K562 (cell line): ENCODE measurements at regions not wholly inside any gene's neighbourhood (a gene's known extent, or its start where the extent isn't known, plus 50 kb on each side); places are given as distances from the start of the nearest gene placed in this dataset.

Experiments used
- ATAC-seq: fragments of 200-7000 bp; cut with Tn5 transposase; 3 replicates; pipeline ENCODE4 v1.9.1; 2020; ENCODE audit warnings: moderate library complexity
- BruUV-seq: library from RNA; stranded (reverse); fragments of 400-500 nt; replicated peaks from 2 replicates; lab custom pipeline; 2021; lab: Mats Ljungman, UMichigan
- CTCF ChIA-PET: fragments of 300-600 bp; formaldehyde crosslinking; extraction: SDS; loops from one replicate; lab custom pipeline; 2021; ENCODE audit warnings: low intra/inter-chr PET ratio; lab: Yijun Ruan, JAX
- POLR2A ChIA-PET: fragments of 300-600, 350-650 bp; sonication (Branson Sonifier 250); formaldehyde crosslinking; extraction: SDS; loops from one replicate; lab custom pipeline; 2021; ENCODE audit warnings: antibody characterized with exemption, inconsistent platforms; lab: Yijun Ruan, JAX
- DNase-seq, 4 experiments: peaks; one replicate each; pipeline versions ENCODE4 v3.0.0 to v3.0.0-alpha.2; 2011 to 2018; ENCODE audit warnings: low spot score in 3 of 4, mixed read lengths in 3 of 4; ENCODE audit errors: extremely low read depth in 1 of 4
- FAIRE-seq: peaks from 2 replicates; lab custom pipeline; 2011; peaks lifted over from hg19 to GRCh38; lab: Jason Lieb, UNC
- H2AFZ ChIP-seq: 2 replicates; pipeline ENCODE4 v1.6.0; 2011; ENCODE audit warnings: low read depth, low read length, control low read depth, inconsistent platforms
- H3K27ac ChIP-seq: fragments of 200-600 bp; 3 replicates; pipeline ENCODE4 v1.8.0; 2011; ENCODE audit warnings: low read depth, mild to moderate bottlenecking, control low read depth, inconsistent platforms, low read length, moderate library complexity, mixed read lengths; ENCODE audit errors: extremely low read depth
- H3K27me3 ChIP-seq, 2 experiments: fragments of 300-600 bp in 1 of 2; 2 replicates in 1 of 2; 3 replicates in 1 of 2; pipeline versions ENCODE4 v1.6.0 to v1.8.0; 2011; ENCODE audit warnings: inconsistent platforms in 2 of 2, low read length in 2 of 2, mild to moderate bottlenecking in 1 of 2, mixed read lengths in 1 of 2, moderate library complexity in 1 of 2; ENCODE audit not compliant: control insufficient read depth in 2 of 2, insufficient read depth in 2 of 2
- H3K36me3 ChIP-seq: fragments of 300-600 bp; 3 replicates; pipeline ENCODE4 v1.8.0; 2011; ENCODE audit warnings: mild to moderate bottlenecking, low read length, inconsistent platforms; ENCODE audit not compliant: control insufficient read depth, insufficient read depth
- H3K4me1 ChIP-seq, 2 experiments: fragments of 200-600 bp in 1 of 2; replicated peaks in 1 of 2; 2 replicates in 1 of 2; 3 replicates in 1 of 2; pipeline versions ENCODE4 v1.5.1 to v1.8.0; 2011; ENCODE audit warnings: inconsistent platforms in 2 of 2, low read length in 2 of 2, mild to moderate bottlenecking in 1 of 2, mixed read lengths in 1 of 2, moderate library complexity in 1 of 2; ENCODE audit not compliant: control insufficient read depth in 2 of 2, insufficient read depth in 2 of 2
- H3K4me2 ChIP-seq: 2 replicates; pipeline ENCODE4 v1.6.1; 2011; ENCODE audit warnings: low read length, control low read depth, inconsistent platforms, mixed read lengths; ENCODE audit not compliant: insufficient read depth
- H3K4me3 ChIP-seq: fragments of 200-600 bp; sonication (generic), shearing (Covaris generic); 2 replicates; pipeline ENCODE4 v1.5.1; 2016; ENCODE audit warnings: control low read depth, inconsistent platforms
- H3K79me2 ChIP-seq: fragments of 200-600 bp; 3 replicates; pipeline ENCODE4 v1.8.0; 2011; ENCODE audit warnings: low read length, inconsistent platforms; ENCODE audit not compliant: control insufficient read depth, insufficient read depth
- H3K9ac ChIP-seq, 2 experiments: 2 replicates each; pipeline versions ENCODE4 v1.6.0 to v1.6.1; 2011; ENCODE audit warnings: low read depth in 2 of 2, low read length in 2 of 2, control low read depth in 1 of 2, inconsistent platforms in 1 of 2, mild to moderate bottlenecking in 1 of 2, mixed read lengths in 1 of 2; ENCODE audit not compliant: insufficient read depth in 1 of 2
- H3K9me1 ChIP-seq: one replicate; pipeline ENCODE4 v1.6.0; 2011; ENCODE audit warnings: inconsistent platforms, mild to moderate bottlenecking, low read length, moderate library complexity; ENCODE audit not compliant: control insufficient read depth, insufficient read depth
- H3K9me3 ChIP-seq: replicated peaks from 2 replicates; pipeline ENCODE4 v1.5.1; 2011; ENCODE audit warnings: low read depth, low read length, inconsistent platforms; ENCODE audit not compliant: control insufficient read depth, insufficient read depth
- H4K20me1 ChIP-seq: replicated peaks from 2 replicates; pipeline ENCODE4 v1.6.1; 2011; ENCODE audit warnings: low read length, inconsistent platforms, mixed read lengths; ENCODE audit not compliant: control insufficient read depth, insufficient read depth
- CHD1 ChIP-seq: fragments of 200-600 bp; sonication (generic); IDR thresholded peaks from one replicate; pipeline ENCODE4 v1.6.1; 2012; ENCODE audit warnings: mild to moderate bottlenecking, moderate library complexity, low read length, inconsistent platforms
- HDAC6 ChIP-seq: IDR thresholded peaks from 2 replicates; pipeline ENCODE4 v1.6.1; 2012; ENCODE audit warnings: low read depth, mild to moderate bottlenecking, control low read depth, inconsistent platforms, low read length, moderate library complexity
- ILK ChIP-seq: fragments of 450-650 bp; IDR thresholded peaks from 2 replicates; pipeline ENCODE4 v1.6.1; 2016; ENCODE audit warnings: missing genetic modification characterization, low read depth, mild to moderate bottlenecking, missing compliant biosample characterization, moderate library complexity, borderline replicate concordance
- MTA1 ChIP-seq: fragments of 450-650 bp; IDR thresholded peaks from 2 replicates; pipeline ENCODE4 v1.6.1; 2017; ENCODE audit warnings: borderline replicate concordance
- RBM17 ChIP-seq: fragments of 200-400 bp; formaldehyde crosslinking; IDR thresholded peaks from 2 replicates; pipeline ENCODE4 v1.6.1; 2017; ENCODE audit warnings: low read depth, mild to moderate bottlenecking, low read length, borderline replicate concordance
- STAT5A ChIP-seq: IDR thresholded peaks from 2 replicates; pipeline ENCODE4 v1.6.1; 2012; ENCODE audit warnings: low read length, inconsistent platforms, borderline replicate concordance
- STAT5B ChIP-seq: fragments of 250-450 bp; sonication (Bioruptor Pico); IDR thresholded peaks from 2 replicates; pipeline ENCODE4 v1.8.0; 2021; ENCODE audit warnings: mild to moderate bottlenecking, inconsistent platforms
- ZC3H11A ChIP-seq: IDR thresholded peaks from 2 replicates; pipeline ENCODE4 v1.6.1; 2012; ENCODE audit warnings: low read depth, low read length, improper control_type of control experiment
- ZNF174 ChIP-seq: fragments of 250-450 bp; sonication (Bioruptor Pico); IDR thresholded peaks from 2 replicates; pipeline ENCODE4 v1.4.0; 2020; ENCODE audit warnings: mild to moderate bottlenecking
- ZNF175 ChIP-seq: fragments of 200-800 bp; sonication (Bioruptor generic); IDR thresholded peaks from 2 replicates; pipeline ENCODE4 v1.6.1; 2016; ENCODE audit warnings: low read depth, mild to moderate bottlenecking, missing genetic modification characterization, missing compliant biosample characterization
- WGBS: fragments of 100-300 bp; shearing (Covaris generic); methylation state at CpG from one replicate; pipeline ENCODE4 v1.1.6; 2016; ENCODE audit warnings: low coverage, mixed read lengths; ENCODE audit not compliant: insufficient coverage; ENCODE audit errors: missing lambda C conversion rate; 5-methylcytosine and 5-hydroxymethylcytosine counted together
- in situ Hi-C: fragments of 300-500 bp; cut with MboI; formaldehyde crosslinking; loops from 4 replicates; pipeline ENCODE4 v1.15.0; 2018; ENCODE audit warnings: inconsistent platforms, mixed read lengths
- intact Hi-C: fragments of 100-400 bp; cut with micrococcal nuclease; formaldehyde crosslinking; loops from 2 replicates; pipeline ENCODE4 v1.14.2; 2022
- TF ChIP-seq, protein P1 (sequence below): fragments of 250-450 bp; sonication (Bioruptor Pico); IDR thresholded peaks from 2 replicates; pipeline ENCODE4 v1.5.0; 2020; ENCODE audit warnings: mild to moderate bottlenecking
- TF ChIP-seq, protein P2 (sequence below): sonication (generic); formaldehyde crosslinking; IDR thresholded peaks from 2 replicates; pipeline ENCODE4 v1.8.0; 2023; ENCODE audit warnings: mild to moderate bottlenecking, missing genetic modification reagents
- TF ChIP-seq, protein P3 (sequence below): sonication (generic); formaldehyde crosslinking; IDR thresholded peaks from 2 replicates; pipeline ENCODE4 v1.8.0; 2023; ENCODE audit warnings: missing genetic modification reagents, mild to moderate bottlenecking, borderline replicate concordance

DNA sequence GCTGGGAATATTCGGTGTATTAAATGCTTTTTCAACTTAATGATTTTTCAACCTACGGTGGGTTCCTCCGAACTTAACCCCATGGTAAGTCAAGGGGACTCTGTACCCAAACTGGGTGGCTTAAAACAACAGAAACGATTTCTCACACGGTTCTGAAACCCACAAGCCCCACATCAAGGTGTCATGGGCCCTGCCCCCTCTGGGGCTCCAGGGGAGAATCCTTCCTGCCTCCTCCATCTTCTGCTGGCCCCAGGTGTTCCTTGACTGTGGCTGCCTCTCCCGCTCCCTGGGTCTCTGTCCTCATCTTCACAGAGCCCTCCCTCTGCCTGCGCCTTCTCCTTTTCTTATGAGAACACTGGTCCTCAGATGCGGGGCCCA is 301.3 kb upstream of the SALL3 start:
- Histone ChIP-seq H3K4me3 (no peak overlapping the region), H2AFZ (no peak overlapping the region), H4K20me1 (no peaks in the 10 kb centered on the region), H3K9me1 (no peaks in the 10 kb centered on the region), H3K36me3 (no peaks in the 10 kb centered on the region), H3K9me3 (no peaks in the 10 kb centered on the region), H3K79me2 (no peaks in the 10 kb centered on the region), H3K4me2 (no peak overlapping the region), H3K27ac (no peak overlapping the region), H3K4me1 (no peaks in the 10 kb centered on the region), H3K27me3 (peaks cover 7 to 38% of the 10 kb centered on the region in 2 experiments; a peak in 4 of 5 replicates), H3K9ac (no peak overlapping the region)
- FAIRE-seq (no peak), DNase-seq (no peak), ATAC-seq (no peak)
- intact Hi-C loops: no loop called here
- no TSS peak for BruUV-seq
- CTCF ChIA-PET: no interaction called here
- 0% methylated on average over 8 of the region's 8 CpGs for WGBS
- POLR2A ChIA-PET: no interaction called here
- in situ Hi-C loops: no loop called here
- TF ChIP-seq MTA1 (no peak), HDAC6 (no peak), ZC3H11A (no peak), STAT5B (no peak), ZNF174 (CRISPR knock-in tag) (no peak), STAT5A (no peak), RBM17 (no peak), ILK (tag) (no peak), ZNF175 (no peak), CHD1 (no peak)
- TF ChIP-seq, protein P1, sequence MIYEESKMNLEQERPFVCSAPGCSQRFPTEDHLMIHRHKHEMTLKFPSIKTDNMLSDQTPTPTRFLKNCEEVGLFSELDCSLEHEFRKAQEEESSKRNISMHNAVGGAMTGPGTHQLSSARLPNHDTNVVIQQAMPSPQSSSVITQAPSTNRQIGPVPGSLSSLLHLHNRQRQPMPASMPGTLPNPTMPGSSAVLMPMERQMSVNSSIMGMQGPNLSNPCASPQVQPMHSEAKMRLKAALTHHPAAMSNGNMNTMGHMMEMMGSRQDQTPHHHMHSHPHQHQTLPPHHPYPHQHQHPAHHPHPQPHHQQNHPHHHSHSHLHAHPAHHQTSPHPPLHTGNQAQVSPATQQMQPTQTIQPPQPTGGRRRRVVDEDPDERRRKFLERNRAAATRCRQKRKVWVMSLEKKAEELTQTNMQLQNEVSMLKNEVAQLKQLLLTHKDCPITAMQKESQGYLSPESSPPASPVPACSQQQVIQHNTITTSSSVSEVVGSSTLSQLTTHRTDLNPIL (CRISPR knock-in tag): no peak
- TF ChIP-seq, protein P2, sequence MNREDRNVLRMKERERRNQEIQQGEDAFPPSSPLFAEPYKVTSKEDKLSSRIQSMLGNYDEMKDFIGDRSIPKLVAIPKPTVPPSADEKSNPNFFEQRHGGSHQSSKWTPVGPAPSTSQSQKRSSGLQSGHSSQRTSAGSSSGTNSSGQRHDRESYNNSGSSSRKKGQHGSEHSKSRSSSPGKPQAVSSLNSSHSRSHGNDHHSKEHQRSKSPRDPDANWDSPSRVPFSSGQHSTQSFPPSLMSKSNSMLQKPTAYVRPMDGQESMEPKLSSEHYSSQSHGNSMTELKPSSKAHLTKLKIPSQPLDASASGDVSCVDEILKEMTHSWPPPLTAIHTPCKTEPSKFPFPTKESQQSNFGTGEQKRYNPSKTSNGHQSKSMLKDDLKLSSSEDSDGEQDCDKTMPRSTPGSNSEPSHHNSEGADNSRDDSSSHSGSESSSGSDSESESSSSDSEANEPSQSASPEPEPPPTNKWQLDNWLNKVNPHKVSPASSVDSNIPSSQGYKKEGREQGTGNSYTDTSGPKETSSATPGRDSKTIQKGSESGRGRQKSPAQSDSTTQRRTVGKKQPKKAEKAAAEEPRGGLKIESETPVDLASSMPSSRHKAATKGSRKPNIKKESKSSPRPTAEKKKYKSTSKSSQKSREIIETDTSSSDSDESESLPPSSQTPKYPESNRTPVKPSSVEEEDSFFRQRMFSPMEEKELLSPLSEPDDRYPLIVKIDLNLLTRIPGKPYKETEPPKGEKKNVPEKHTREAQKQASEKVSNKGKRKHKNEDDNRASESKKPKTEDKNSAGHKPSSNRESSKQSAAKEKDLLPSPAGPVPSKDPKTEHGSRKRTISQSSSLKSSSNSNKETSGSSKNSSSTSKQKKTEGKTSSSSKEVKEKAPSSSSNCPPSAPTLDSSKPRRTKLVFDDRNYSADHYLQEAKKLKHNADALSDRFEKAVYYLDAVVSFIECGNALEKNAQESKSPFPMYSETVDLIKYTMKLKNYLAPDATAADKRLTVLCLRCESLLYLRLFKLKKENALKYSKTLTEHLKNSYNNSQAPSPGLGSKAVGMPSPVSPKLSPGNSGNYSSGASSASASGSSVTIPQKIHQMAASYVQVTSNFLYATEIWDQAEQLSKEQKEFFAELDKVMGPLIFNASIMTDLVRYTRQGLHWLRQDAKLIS (CRISPR knock-in tag): no peak
- TF ChIP-seq, protein P3, sequence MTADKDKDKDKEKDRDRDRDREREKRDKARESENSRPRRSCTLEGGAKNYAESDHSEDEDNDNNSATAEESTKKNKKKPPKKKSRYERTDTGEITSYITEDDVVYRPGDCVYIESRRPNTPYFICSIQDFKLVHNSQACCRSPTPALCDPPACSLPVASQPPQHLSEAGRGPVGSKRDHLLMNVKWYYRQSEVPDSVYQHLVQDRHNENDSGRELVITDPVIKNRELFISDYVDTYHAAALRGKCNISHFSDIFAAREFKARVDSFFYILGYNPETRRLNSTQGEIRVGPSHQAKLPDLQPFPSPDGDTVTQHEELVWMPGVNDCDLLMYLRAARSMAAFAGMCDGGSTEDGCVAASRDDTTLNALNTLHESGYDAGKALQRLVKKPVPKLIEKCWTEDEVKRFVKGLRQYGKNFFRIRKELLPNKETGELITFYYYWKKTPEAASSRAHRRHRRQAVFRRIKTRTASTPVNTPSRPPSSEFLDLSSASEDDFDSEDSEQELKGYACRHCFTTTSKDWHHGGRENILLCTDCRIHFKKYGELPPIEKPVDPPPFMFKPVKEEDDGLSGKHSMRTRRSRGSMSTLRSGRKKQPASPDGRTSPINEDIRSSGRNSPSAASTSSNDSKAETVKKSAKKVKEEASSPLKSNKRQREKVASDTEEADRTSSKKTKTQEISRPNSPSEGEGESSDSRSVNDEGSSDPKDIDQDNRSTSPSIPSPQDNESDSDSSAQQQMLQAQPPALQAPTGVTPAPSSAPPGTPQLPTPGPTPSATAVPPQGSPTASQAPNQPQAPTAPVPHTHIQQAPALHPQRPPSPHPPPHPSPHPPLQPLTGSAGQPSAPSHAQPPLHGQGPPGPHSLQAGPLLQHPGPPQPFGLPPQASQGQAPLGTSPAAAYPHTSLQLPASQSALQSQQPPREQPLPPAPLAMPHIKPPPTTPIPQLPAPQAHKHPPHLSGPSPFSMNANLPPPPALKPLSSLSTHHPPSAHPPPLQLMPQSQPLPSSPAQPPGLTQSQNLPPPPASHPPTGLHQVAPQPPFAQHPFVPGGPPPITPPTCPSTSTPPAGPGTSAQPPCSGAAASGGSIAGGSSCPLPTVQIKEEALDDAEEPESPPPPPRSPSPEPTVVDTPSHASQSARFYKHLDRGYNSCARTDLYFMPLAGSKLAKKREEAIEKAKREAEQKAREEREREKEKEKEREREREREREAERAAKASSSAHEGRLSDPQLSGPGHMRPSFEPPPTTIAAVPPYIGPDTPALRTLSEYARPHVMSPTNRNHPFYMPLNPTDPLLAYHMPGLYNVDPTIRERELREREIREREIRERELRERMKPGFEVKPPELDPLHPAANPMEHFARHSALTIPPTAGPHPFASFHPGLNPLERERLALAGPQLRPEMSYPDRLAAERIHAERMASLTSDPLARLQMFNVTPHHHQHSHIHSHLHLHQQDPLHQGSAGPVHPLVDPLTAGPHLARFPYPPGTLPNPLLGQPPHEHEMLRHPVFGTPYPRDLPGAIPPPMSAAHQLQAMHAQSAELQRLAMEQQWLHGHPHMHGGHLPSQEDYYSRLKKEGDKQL (CRISPR knock-in tag): no peak
